Non-pigmented ciliary epithelial cell (primary cell): ENCODE measurements at regions not wholly inside any gene's neighbourhood (a gene's known extent, or its start where the extent isn't known, plus 50 kb on each side); places are given as distances from the start of the nearest gene placed in this dataset.
"Not testable (repeated sequence)": the region's sequence is repeated elsewhere in the genome, so short reads cannot be mapped to it uniquely, and the experiment has no call there.

Experiments
- DNase-seq: peaks from one replicate; pipeline ENCODE4 v3.0.0-alpha.2; 2010; ENCODE audit warnings: low read depth

DNA sequence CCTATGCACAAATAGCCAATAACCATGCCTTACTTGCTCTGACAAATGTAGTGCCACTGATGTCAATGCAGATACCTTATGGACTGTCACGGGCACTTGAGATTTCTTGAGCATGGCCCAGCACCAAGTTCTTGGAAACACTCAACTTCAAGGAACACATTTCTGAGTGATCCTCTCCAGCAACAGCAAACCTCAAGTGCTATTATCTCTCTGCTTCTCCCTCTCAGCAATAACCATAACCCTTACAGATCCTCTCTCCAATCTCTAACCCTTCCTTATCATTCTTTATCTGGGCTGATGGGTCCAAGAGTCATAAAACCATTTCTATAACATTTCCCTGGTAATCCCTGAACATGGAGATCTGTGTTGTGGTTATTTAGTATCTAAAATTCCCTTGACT is 266.9 kb upstream of the STXBP5 start:
- no peak for DNase-seq

DNA sequence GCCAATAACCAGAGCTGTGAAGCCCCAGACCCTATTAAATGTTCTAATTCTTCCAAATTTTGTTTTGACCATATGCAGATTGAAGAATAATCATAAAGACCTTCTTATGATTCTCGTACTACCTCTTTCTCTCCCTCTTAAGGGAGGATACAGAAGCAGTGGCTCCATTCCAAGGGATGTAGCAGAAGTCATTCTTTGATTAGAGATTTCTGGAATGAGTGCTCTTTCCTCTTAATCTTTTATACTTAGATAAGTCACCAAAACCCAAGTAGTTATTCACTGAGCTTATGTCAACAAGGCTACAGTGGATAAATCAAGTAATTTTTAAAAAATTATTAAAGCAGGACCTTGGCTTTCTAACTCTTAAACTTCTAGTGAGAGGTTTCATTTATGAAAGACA is 266.0 kb upstream of the STXBP5 start:
- DNase-seq, result no peak

GRCh38 chr6:146939456-146939855 is 264.8 kb upstream of the STXBP5 start:
- DNase-seq, result not testable (repeated sequence)

DNA sequence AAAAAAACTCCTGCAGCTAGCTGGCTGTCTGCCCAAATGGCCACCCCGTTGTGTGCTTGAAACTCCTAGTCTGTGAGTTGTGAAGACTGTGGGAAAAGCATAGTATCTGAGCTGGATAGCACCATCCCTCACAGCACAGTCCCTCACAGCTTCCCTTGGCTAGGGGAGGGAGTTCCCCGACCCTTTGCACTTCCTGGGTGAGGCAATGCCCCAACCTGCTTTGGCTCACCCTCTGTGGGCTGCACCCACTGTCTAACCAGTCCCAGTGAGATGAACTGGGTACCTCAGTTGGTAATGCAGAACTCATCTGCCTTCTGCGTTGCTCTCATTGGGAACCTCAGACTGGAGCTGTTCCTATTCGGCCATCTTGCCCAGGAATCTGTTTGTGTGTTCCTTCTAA is 260.6 kb upstream of the STXBP5 start:
- DNase-seq, result no peak

- no peak for DNase-seq
Measured at GRCh38 chr6:146944077-146944476, 260.1 kb upstream of the STXBP5 start.

DNA sequence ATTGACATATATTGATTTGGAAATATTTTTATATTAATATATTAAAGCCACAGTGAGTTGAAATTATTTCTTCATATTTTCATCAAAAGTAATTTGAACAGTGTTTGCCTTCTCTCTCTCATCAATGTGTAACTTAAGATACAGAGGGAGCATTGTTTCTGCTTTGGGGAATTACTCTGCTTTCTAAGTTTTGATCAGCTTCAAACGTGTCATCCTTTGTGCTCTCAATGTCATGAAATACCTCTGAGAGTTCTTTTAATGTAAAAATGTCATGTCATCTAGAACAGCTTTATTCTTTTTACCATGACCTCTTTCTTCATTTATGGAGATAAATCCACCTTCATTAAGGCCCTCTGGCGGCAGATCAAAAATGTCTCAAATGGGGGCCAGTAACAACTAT is 259.4 kb upstream of the STXBP5 start:
- DNase-seq, result no peak

- DNase-seq, result no peak
Measured at GRCh38 chr6:146946559-146946958, 257.7 kb upstream of the STXBP5 start.

GRCh38 chr6:146948790-146949342 is 255.4 kb upstream of the STXBP5 start:
- DNase-seq, result no peak

DNA sequence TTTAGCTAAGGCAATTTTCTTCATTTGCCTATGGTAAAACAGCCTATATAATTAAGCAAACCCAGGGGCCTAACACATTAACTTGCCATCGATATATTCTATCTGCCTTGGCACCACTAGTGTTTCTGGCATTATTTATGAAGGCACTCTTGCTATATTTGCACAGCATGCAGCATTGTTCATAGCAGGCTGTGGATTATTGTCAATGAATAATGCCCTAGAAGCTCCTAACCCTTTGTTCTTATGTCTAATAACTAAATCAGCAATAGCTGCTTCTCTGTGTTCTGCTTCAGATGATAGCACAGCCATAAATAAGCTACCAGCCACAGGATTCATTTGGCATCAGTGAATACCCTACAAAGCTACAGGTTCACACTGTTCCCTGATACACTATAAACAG is 254.8 kb upstream of the STXBP5 start:
- no peak for DNase-seq

DNA sequence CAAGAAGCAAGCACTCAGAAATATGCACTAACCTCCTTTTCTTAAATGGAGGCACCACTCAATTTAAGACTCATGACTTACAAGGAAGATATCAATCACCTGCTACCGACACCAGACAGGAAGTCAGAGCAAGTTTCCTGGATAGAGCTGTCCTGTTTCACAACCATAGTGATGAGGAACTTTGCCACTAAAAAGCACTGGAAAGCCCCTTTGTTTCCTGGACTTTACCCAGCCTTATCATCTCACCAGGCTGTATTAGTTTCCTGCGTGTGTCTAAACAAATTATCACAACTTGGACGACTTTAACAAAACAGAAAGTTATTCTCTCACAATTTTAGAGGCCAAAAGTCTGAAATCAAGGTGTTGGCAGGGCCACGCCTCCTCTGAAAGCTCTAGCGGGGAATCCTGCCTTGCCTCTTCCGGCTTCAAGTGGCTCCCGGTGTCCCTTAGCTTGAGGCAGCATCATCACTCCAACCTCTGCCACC is 253.8 kb upstream of the STXBP5 start:
- DNase-seq, result no peak

DNA sequence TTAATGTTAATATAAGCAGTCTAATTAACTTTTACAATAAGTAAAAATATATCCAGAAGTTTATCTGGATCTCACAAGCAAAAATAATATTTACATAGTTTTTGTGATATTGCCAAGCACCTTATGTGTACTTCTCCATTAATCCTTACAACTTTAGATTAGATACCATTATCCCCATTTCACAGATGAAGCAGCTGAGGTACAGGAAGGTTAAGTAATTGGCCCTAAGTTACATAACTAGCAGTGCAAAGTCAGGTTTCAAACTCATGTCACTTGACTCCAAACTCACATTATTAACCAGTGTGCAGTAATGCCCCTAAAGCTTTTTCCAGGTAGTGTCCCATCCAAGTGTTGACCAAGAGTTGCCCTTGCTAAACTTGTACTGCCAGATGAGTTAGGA is 248.6 kb upstream of the STXBP5 start:
- no peak for DNase-seq

DNA sequence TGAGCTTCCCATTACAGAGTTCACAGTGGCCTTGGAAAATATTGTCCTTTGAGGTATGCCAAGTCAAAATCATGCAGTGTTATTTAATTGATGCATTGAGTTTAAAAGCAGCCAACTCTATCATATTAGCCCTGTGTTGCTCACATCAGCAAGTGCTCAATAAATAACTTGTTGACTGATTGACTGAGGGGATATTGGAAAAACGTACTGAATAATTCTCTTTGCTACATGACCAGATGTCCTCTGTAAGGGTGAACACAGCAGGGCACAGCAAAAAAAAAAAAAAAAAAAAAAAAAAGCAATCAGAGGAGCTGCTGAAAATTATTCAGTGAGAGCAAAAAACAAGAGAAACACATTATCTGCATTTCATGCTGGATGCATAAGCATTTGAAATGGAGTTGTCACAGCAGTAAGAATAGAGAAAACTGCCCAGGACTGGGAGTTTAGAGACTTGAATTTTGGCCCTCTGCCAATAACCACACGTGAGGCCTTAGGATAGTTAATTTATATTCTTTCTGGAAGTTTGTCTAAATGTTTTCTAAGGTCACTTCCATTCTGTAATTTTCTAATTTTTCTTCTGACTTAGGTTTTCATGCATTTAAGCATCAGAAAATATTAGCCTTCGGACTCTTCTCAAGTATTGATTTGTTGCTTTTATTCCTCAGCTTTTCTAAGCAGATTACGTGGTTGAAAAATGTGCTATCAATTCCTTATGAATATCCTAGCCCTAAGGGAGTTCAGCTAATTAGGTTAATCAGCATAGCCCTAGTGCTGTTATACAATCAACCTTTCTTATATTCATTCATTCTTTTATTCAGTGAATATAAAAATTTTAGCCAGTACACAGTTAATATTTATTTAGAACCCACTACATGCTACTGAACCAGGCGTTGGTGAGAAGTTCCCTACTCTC is 246.8 kb upstream of the STXBP5 start:
- DNase-seq, result no peak

DNA sequence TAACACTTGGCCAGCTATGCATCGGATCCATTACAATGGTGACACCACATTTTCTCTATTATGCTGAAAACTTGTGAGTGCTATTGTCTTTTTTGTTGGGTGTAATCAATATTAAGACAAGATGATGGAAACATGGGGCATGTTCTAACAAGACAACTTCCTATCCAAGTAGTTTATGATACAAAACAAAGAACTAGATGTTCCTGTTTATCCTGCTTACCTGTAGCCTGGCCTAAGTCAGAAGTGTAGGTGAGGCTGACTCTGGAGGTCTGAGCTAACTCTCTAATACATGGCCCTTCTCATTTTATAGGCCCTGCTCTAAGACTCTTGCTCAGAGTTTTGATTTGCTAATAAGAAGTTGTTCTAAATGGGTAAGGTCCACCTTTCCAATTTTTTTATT is 242.4 kb upstream of the STXBP5 start:
- DNase-seq, result no peak

- DNase-seq, result no peak
Measured at GRCh38 chr6:146962329-146962728, 241.9 kb upstream of the STXBP5 start.

- no peak for DNase-seq
Measured at GRCh38 chr6:146965110-146965689, 239.0 kb upstream of the STXBP5 start.

DNA sequence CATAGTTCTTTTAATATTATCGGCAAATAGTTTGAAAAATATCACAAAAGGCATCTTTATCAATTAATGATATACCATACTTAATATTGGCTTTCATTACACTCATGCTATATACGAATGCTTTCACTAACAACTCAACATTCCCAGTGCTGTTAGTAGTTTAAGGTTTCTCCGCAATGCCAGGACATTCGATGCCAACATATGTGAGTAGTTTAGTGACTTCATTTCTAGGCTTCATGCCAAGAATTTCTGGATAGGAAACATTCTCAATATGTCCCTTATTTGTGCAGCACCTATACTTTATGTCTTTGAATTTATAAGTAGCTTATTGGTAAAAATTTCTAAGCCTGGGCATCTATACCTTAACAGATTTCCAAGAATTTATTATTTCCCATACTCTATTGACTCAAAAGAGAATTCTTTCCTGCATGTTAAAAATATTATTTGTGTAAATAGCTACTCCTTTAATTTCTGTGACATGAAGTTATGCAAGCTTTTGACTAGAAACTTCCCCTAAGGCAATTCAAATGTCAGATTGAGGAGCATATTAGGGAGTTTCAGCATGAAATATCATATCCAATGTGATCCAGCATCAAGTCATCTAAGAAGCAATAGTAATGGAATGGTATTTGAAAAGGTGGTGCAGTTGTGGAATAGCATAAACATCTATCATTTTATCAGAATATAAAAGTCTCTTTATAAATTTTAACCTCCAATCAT is 236.0 kb upstream of the STXBP5 start:
- peak; percentile 65 for DNase-seq

- DNase-seq, result no peak
Measured at GRCh38 chr6:146972546-146972945, 231.7 kb upstream of the STXBP5 start.

DNA sequence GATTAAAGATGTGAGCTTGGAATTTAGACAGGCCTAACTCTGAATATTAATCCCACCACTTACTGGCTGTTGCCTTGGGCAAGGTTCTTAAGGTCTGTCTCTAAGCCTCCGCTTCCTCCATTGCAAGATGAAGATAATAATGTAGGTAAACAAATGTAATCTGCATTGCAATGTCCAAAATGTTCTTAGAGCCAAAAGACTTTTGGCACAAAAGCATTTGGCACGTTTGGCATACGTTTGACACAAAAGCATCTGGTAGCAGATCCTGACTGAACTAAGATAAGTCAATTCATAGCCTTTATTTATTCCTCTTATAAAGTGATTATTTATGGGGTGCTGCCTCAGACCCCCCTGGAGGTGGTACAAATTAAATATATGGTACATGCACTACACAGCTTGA is 229.9 kb upstream of the STXBP5 start:
- no peak for DNase-seq

DNA sequence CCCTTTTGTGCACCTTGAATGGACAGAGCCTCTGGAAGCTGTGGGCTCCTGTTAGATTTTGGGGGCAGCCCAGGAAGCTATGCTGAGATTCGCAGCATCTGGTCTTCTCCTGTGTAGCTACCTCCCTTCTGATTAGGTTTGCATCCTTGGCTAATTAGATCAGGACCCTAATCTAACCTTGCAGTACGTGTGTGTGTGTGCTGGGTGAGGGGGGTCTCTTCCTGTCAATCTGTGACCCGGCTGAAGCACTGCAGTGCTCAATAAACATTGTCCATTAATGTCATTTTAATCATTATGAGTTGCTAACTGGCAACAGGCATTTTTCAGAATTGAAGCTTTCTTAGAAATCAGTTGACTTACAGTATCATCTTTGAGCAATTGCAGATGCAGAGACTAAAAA is 229.1 kb upstream of the STXBP5 start:
- DNase-seq, result no peak

GRCh38 chr6:146980900-146981329 is 223.3 kb upstream of the STXBP5 start:
- DNase-seq, result no peak

GRCh38 chr6:146981981-146982380 is 222.2 kb upstream of the STXBP5 start:
- DNase-seq, result no peak

DNA sequence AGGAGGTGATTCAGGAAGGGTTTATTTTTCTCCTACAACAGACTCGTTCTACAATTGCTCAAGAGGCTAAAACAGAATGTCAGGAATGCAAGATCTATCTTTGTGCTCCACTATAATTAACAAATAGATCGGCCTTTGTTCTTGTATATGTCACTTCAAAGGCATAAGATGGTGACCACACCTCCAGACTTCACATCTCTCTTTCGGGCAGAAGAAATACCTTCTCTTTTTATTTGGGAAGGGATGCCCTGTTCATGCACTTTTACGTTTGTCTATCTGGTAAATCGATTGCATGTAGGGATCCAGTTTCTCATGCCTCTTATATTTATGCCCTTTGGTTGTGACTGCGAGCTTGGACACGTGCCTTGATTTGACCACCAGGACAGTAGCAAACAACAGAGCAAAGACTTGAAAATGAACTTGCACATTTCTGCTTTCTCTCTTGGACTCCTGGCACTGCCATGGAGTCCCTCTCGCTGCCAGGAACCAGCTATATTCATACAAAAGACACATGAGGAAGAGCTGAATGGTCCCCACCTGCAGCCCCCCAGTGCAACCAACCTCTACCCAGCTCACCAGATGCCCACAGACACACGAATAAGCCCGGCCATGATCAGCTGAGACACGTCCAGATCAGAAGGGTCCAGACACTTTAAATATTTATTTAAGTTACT is 219.8 kb upstream of the STXBP5 start:
- no peak for DNase-seq
